GM18868 (cell line): ENCODE measurements at regions not wholly inside any gene's neighbourhood (a gene's known extent, or its start where the extent isn't known, plus 50 kb on each side); places are given as distances from the start of the nearest gene placed in this dataset.

Source experiments
- ATAC-seq: cut with Tn5 transposase; IDR thresholded peaks from one replicate; pipeline ENCODE4 v1.9.1; 2021; ENCODE audit warnings: mild to moderate bottlenecking, moderate library complexity; ENCODE audit not compliant: unreplicated experiment

DNA sequence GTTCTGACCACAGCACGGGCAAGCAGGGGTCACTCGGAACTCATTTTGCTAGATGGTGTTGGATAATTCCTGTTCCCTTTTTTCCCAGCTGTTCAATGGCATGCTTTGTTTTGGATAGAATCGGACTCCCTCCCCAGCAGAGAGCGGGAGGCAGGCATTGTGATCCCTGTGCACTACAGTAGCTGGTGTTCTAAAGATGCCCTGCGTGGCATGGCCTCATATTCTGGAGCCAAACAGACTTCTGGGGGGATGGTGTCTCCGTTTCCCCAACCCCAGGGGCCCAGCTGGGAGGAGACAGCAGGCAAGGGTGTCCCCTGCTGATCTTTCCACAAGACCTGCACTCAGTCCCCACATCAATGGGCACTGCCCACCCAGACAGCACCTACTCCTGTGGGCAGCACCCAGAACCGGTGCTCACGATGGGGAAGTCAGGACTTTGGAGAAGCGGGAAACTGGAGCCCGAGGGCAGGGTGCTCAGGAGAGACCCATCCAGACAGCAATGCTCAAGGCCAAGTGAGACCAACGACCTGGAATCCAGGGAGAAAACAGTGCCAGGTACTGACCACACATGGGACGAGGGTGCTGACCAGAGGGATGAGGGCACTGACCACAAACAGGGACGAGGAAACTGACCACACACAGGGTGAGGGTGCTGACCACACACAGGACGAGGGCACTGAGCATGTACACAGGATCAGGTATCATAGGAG lies 934.9 kb downstream of the BRD1 start:
- no peak for ATAC-seq

- ATAC-seq = no peak
Observed at GRCh38 chr22:48891688-48892577, 935.7 kb downstream of the BRD1 start.

- no peak for ATAC-seq
Observed at GRCh38 chr22:48890693-48891554, 936.7 kb downstream of the BRD1 start.

- no peak for ATAC-seq
Observed at GRCh38 chr22:48889887-48890692, 937.6 kb downstream of the BRD1 start.

DNA sequence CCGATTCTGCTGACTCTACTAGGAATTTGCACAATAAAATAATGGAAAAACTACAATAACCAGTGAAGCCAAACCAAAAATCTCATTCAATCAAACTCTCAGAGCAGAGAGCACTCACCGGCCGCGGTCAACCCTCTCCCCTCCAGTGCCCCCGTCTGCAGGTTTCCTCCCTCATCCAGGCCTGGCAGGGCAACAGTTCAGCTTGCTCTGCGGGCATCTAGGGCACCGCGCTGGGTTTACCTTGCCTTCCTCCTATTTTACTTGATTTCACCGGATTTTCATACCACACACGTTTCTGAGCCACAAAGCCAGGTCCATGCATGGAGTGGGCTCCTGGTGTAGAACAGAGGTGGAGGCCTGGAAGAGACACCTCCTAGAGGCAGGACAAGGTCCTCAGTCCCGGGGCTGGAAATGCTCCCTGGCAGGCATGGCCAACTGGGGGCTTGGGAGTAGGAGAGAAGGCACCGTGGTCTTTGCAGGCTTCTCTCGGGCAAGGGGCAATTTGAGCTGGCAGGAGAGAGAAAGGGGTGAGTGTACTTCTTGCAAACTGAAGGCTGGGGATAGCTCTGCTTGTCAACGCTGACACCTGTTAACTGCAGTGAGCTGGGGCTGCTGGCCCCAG lies 938.4 kb downstream of the BRD1 start:
- no peak for ATAC-seq

- ATAC-seq = no peak
Observed at GRCh38 chr22:48888466-48889208, 939.0 kb downstream of the BRD1 start.

GRCh38 chr22:48887394-48888332 lies 940.0 kb downstream of the BRD1 start:
- ATAC-seq = no peak

DNA sequence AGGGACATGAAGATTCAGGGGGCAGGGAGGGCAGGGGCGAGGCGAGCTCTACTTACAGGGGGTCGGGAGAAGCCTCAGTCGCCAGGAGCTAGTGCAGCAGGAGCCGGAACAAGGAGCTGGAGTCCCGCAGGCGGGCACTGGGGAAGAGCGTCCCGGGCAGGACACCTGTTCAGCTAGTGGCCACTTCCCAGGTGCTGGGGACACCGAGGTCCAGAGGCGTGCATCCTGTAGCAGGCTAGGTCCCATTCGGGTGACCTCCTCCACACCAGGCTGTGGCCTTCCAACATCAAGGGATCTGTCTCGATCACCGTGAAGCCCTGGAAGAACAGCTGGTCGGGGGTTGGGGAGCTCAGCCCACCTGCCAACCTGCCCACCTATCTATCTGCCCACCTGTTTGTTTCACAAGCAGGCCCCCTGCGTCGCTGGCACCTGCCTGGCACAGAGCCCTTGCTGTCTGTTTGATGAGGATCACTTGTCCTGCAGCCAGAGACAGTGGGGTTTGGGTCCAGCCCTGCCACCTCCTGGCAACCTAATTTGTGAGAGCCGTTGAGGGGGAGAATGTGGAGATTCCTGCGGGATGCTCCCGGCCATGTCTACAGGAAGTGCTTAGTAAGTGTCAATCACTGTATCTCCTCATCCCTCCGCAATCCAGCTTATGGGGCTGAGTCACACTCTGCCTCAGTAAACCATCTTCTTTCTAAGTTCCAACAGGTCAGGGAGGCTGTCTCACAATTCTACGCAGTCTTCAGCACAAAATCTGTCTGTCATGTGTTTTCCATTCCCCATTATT lies 940.9 kb downstream of the BRD1 start:
- no peak for ATAC-seq

DNA sequence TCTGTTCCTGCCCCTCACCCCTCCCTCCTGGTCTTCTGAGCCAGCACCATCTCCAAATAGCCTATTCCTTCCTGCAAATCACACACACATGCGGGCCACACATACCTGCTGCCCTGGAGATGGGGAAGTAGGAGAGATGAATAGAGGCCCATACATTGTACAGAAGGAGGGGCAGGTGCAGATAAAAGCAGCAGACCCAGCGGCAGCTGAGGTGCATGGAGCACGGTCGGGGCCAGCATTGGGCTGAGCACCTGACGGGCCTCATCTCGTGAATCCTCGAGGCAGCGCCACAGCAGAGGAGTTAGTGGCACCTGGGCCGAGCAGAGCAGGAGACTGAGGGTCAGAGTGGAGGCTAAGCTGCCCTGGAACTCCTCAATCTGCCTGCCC lies 941.8 kb downstream of the BRD1 start:
- no peak for ATAC-seq

- no peak for ATAC-seq
Observed at GRCh38 chr22:48885271-48885918, 942.3 kb downstream of the BRD1 start.

- no peak for ATAC-seq
Observed at GRCh38 chr22:48884786-48885185, 942.9 kb downstream of the BRD1 start.

DNA sequence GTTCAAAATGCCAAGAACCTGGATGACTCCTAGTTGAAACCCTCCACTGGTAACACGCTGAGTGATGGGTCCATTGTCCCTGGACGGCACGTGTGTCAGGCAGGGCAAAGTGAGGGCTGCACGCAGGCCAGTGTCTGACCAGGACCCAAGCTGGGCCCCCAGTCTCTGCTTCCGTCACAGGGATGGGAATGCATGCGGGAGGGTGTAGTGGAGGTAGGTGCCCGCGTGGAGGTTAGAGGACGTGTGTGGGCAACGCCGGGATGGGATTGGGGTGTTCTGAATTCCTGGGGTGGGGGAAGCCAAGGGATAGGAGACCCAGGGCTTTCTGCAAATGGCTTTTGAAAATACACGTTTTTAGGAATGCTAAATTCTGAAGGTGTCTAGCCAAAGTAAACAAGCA lies 943.3 kb downstream of the BRD1 start:
- no peak for ATAC-seq

- no peak for ATAC-seq
Observed at GRCh38 chr22:48883211-48883960, 944.3 kb downstream of the BRD1 start.

DNA sequence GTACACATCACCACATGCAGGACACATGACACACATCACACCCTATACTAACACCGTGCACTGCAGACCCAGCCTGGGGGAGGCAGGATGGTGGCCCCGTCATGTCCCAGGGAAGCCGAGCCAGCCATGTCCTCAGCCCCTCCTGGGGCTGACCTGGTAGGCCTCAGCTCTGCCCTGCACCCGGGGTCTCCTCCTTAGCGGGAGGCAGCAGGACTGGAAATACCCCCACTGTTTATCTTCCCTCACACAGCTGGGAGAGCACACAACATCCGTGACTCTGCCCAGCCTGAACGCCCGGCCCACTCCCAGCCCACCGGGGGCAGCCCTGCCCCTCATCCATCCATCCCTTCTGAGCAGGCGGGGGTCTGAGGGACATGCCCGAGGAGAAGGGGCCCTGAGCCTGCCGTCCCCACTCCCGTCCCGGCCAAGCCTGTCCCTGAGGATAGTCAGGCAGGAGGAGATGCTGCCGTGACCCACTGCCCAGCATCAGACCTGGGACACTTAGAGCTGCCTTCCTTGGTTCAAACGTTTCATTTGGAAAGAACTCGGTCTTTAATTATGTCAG lies 945.0 kb downstream of the BRD1 start:
- no peak for ATAC-seq

GRCh38 chr22:48881326-48881980 lies 946.2 kb downstream of the BRD1 start:
- ATAC-seq = no peak
